ENCODE measurements at regions not wholly inside any gene's neighbourhood (a gene's known extent, or its start where the extent isn't known, plus 50 kb on each side); places are given as distances from the start of the nearest gene placed in this dataset.
"Not testable (repeated sequence)": the region's sequence is repeated elsewhere in the genome, so short reads cannot be mapped to it uniquely, and the experiment has no call there.

- DNase-seq, result no peak
These were observed 100.4 kb upstream of the IRX2 start for GRCh38 chr5:2851895-2852294.

GRCh38 chr5:2849429-2849828, 98.0 kb upstream of the IRX2 start:
- DNase-seq, result no peak

- DNase-seq, result no peak
These were observed 97.1 kb upstream of the IRX2 start for GRCh38 chr5:2848619-2849018.

- no peak for DNase-seq
These were observed 96.1 kb upstream of the IRX2 start for GRCh38 chr5:2847608-2848007.

GRCh38 chr5:2841208-2841607, 89.7 kb upstream of the IRX2 start:
- no peak for DNase-seq

- no peak for DNase-seq
These were observed 89.0 kb upstream of the IRX2 start for GRCh38 chr5:2840372-2840915.

- no peak for DNase-seq
These were observed 84.7 kb upstream of the IRX2 start for GRCh38 chr5:2836133-2836532.

GRCh38 chr5:2833556-2833955, 82.1 kb upstream of the IRX2 start:
- no peak for DNase-seq

GRCh38 chr5:2832394-2832793, 80.9 kb upstream of the IRX2 start:
- DNase-seq, result no peak

GRCh38 chr5:2829239-2829638, 77.8 kb upstream of the IRX2 start:
- no peak for DNase-seq

- no peak for DNase-seq
These were observed 67.5 kb upstream of the IRX2 start for GRCh38 chr5:2818936-2819335.

GRCh38 chr5:2817031-2817603, 65.6 kb upstream of the IRX2 start:
- no peak for DNase-seq

- DNase-seq, result no peak
These were observed 62.2 kb upstream of the IRX2 start for GRCh38 chr5:2813678-2814077.

- no peak for DNase-seq
These were observed 59.2 kb upstream of the IRX2 start for GRCh38 chr5:2810644-2811043.

GRCh38 chr5:2807244-2807643, 55.8 kb upstream of the IRX2 start:
- not testable (repeated sequence) for DNase-seq

GRCh38 chr5:2806176-2806575, 54.7 kb upstream of the IRX2 start:
- DNase-seq, result no peak

GRCh38 chr5:2805080-2805479, 53.6 kb upstream of the IRX2 start:
- DNase-seq, result no peak

GRCh38 chr5:2803751-2804150, 52.3 kb upstream of the IRX2 start:
- no peak for DNase-seq

GRCh38 chr5:2802693-2803365, 51.4 kb upstream of the IRX2 start:
- no peak for DNase-seq

GRCh38 chr5:2801577-2802525, 50.4 kb upstream of the IRX2 start:
- DNase-seq, result no peak
